HG03378 (cell line): ENCODE measurements at regions not wholly inside any gene's neighbourhood (a gene's known extent, or its start where the extent isn't known, plus 50 kb on each side); places are given as distances from the start of the nearest gene placed in this dataset.
"Not testable (repeated sequence)": the region's sequence is repeated elsewhere in the genome, so short reads cannot be mapped to it uniquely, and the experiment has no call there.

Source experiments
- ATAC-seq: cut with Tn5 transposase; IDR thresholded peaks from one replicate; pipeline ENCODE4 v1.9.1; 2021; ENCODE audit warnings: mild to moderate bottlenecking, moderate library complexity; ENCODE audit not compliant: unreplicated experiment

DNA sequence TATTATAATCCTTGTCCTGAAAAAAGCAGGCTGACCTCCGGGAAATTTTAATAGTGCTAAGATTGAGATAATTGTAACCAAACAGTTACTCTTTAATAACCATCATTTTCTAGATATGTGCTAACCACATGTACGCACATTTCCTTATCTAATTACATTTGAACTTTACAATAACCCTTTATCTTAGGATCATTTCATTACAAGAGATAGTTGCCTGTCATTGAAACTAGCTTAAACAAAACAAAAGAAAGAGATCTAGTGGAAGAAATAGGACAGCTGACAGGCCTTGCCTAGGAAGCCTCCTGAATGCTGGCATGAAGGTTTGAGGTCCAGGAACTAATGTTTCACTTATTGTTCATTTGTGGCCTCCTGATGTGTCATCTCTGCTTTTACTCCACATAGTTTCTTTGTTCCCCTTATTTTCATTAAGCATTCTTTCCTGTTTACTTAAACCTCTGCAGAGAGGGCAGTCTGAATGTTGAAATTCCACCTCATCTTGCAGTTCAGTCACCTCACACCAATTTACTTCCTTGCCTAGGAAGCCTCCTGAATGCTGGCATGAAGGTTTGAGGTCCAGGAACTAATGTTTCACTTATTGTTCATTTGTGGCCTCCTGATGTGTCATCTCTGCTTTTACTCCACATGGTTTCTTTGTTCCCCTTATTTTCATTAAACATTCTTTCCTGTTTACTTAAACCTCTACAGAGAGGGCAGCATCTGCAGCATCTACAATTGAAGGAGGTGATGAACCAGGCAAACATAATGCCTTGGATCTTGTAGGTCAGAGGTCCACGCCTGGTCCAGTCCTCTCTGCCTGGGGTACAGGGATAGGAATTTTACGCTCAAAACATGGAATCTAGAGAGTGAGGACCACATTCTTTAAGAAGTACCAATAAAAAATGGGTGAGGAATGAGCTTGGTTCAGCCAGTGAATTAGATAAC lies 247.5 kb downstream of the SPATA31A6 start:
- ATAC-seq = peak; percentile 52

DNA sequence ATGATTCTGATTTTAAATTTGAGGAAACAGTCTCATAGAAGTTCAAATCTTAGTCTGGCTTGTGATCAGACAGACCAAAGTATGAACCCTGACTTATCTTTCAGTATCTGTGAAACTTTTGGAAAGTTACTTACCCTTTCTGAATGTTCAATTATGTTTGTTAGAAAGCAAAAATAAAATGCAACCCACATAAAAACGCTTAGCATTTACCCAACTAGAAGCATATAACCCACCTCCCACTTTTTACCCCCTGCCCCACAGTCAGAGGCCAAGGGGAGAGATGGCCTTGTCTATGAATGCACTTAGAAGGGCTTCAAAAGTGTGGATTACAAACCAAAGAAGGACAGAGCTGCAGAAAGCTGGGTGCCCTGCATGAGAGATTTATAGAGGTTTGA lies 248.2 kb downstream of the SPATA31A6 start:
- peak; percentile 5 for ATAC-seq

DNA sequence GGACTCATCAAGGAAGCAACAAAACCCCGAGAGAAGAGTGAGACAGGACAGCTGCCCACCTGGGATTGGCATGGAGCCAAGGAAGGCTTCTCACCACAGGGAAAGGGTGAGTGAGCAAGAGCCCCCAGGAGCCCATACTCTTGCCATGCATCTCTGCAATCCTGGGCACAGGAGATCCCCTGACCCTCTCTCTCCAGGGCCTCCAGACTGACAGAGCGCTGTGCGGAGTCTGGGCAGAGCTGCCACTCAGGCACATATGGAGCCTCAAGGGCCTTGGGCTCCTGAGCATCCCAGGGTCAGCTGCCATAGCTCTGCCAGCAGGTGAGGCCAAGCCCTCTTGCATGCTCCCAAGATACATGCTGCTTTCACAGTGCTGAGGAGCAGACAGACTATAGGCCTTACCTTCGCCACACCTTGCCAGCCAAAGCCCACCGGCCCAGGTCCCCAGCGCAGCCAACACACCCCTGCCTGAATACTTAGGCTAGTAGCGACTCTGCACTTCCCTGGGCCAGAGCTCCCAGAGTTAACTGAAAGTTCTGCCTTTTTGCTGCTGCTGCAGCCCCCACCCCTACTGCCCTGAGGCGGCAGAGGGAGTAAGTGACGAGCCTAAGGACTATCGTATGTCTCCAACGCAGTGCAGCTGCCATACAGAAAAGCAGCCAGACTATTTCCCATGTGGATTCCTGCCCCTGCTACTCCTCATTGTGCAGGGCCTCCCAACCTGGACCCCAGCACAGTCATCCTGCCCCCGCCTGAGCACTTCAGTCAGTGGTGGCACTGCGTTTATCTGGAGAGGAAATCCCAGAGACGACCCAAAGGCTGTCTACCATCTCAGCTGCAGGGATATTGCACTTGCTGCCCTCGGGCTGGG lies 251.6 kb downstream of the SPATA31A6 start:
- ATAC-seq = not testable (repeated sequence)

DNA sequence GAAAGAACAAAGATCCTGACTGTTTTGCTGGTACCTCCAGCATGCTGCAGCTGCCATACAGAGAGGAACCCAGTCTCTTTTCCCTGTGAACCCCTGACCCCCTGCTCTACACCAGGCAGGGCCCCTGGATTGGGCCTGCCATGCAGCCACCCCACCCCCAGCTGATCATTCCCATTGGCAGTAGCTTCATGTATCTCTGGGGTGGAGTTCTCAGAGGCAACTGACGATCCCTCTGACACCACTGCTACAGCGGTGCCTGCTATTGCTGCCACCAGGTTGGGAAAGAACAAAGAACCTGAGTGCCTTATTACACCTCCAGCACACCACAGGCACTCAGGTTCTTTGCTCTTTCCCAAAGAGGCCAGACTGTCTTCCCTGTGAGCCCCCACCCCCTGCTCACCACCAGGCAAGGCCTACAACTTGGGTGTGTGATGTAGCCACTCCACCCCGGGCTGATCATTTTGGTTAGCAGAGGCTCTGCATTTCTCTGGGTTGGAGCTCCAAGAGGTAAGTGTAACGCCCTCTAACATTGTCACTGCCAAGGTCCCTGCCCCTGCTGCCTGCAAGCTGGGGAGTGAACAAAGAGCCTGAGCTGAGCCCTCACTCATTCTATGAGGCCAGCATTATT lies 252.4 kb downstream of the SPATA31A6 start:
- ATAC-seq = not testable (repeated sequence)

DNA sequence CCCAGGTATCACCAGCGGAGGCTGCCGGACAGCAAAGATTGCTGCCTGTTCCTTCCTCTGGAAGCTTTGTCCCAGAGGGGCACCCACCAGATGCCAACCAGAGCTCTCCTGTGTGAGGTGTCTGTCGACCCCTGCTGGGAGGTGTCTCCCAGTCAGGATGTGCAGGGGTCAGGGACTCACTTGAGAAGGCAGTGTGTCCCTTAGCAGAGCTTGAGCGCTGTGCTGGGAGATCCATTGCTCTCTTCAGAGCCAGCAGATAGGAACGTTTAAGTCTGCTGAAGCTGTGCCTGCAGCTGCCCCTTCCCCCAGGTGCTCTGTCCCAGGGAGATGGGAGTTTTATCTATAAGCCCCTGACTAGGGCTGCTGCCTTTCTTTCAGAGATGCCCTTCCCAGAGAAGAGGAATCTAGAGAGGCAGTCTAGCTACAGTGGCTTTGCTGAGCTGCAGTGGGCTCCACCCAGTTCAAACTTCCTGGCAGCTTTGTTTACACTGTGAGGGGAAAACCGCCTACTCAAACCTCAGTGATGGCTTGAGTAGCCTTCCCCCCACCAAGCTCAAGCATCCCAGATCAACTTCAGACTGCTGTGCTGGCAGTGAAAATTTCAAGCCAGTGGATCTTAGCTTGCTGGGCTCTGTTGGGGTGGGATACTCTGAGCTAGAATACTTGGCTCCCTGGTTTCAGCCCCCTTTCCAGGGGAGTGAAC lies 253.7 kb downstream of the SPATA31A6 start:
- peak; percentile 54 for ATAC-seq

DNA sequence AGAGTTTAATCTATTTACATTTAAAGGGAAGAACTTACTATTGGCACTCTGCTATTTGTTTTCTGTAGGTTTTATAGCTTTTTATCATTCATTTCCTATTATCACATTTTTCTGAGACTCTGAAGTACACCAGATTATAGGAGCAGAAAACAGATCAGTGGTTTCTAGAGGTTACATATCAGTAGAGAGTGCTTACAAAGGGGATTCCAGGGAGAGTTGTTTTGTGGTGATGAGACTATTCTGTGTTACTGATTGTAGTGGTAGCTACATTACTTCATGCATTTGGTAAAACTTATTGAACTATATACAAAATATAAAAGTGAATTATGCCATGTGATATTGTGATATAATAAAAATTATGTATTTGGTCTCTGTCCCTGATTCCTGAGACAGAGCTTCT lies 259.2 kb downstream of the SPATA31A6 start:
- peak; percentile 37 for ATAC-seq

DNA sequence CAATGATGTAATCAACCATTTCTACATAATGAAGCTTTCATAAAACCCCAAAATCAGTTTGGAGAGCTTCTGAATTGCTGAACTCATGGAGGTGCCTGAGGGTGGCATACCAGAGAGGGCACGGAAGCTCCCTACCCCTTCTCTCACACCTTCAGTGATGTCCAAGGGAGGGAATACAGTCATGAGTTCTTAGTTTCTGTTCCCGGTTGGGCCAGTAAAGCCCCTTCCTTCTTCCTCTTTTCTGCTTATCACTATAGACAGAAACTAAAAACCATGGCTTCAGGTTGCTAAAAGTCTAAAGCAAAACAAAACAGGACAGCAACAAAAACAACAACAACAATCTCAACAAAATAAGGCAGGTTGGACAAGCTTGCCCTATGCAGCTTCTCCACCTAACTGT lies 260.0 kb downstream of the SPATA31A6 start:
- ATAC-seq = peak; percentile 91

DNA sequence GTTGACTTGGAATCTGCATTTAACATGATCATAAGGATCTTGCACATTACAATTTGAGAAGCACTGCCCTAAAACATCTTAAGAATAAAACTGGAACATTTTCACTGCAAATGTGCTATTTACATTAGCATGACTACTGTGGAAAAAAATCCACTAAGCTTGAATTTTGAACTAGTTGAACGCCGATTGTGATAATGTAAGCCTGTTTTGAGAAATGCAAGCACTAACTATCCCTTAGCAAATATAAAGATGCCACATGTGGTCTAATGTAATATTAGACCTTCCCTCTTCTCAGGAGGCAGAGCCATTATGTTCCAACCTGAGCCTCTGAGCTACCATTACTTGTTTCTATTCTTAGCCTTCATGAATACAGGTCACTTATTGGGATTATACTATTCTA lies 278.0 kb downstream of the SPATA31A6 start:
- not testable (repeated sequence) for ATAC-seq

DNA sequence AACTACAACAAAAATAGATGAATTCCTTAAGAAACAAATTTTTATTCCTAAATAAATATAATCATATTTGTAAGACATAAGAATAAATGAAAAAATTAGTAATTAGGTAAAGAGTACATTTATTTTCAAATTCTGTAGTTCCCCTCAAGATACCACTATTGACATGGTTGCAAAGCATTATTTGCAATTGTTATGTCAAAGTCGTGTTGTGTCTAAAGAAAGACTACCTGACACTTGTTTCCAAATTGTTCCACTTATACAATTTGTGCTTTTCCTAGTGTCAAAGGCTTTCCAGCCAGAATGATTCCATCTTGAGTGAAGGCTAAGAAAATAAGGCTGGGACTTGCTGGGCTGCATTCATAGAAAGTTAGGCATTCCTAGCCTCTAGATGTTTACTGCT lies 278.4 kb downstream of the SPATA31A6 start:
- ATAC-seq = not testable (repeated sequence)

DNA sequence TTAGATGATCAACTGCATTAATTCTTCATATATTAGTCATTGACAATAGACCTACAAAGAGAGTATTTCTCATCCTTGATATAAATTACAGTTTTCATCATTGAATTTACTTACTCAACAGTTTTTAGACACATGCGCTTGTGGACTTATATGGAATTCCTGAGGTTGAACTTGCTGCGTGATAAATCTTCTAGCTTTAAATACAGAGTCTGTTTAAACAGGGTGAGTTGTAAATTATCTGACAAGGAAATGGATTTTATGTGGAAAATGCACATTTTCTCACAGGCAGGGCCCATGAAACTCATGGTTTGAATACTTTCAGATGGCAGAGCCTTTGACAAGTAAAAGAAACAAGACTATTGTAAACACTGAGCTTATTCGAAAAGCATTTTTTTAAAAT lies 280.5 kb downstream of the SPATA31A6 start:
- ATAC-seq = not testable (repeated sequence)

DNA sequence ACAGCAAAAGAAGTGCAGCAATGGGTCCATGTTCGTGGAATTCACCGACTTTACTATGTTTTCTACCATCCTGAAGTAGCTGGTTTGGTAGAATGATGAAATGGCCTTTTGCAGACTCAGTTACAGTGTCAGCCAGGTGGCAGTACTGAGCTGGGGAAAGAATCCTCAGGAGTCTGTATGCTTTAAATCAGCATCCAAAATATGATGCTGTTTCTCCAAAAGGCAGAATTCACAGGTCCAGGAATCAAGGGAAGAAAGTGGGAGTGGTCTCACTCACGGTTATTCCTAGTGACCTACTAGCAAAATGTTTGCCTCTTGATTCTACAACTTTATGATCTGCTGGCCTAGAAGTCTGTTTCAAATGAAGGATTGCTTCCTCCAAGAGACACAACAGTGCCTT lies 287.1 kb downstream of the SPATA31A6 start:
- ATAC-seq = not testable (repeated sequence)

DNA sequence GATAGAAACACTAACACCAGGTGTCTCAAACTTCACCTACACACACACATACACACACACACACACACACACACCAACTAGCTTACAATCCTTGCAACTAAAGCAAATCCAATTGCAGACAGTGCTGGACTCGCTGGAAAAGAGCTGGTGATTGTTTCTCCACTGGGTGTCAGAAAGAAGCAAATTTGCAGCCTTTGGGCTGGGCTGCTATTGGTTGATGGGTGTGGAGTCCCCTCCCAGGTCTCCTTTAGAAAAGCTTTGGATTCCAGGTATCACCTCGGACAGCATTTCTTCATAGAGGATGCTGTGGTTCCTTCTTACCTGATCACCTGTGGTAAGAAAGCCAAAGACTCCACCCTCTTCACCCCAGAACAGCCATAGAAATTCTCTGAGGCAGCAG lies 307.5 kb downstream of the SPATA31A6 start:
- not testable (repeated sequence) for ATAC-seq

DNA sequence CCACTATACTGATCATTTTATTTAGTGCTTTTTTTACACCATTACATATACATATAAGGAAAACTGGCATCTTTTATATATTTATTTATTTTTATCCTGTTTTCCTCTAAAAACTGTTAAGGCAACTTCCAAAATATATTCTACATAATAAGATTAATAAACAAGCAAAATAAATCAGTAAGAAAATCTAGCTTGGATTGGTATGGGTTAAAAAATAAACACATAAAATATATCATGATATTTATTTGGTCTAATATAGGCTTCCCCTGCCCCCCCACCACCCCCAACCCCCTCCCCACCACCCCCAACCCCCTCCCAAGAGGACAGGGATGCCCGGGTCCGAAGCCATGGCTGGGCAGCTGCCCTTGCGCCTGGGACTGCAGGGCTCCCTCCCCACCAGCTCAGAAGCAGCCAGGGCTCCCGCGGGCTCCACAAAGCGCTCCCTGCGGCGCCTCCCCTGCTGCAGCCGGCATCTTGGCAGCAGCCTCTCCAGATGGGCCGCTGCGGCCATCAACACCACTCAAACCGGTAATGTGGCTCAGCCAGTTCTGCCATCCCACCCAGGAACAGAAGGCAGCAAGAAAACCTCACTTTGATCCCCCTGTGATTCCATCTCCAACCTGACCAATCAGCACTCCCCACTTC lies 319.3 kb downstream of the SPATA31A6 start:
- ATAC-seq = not testable (repeated sequence)

DNA sequence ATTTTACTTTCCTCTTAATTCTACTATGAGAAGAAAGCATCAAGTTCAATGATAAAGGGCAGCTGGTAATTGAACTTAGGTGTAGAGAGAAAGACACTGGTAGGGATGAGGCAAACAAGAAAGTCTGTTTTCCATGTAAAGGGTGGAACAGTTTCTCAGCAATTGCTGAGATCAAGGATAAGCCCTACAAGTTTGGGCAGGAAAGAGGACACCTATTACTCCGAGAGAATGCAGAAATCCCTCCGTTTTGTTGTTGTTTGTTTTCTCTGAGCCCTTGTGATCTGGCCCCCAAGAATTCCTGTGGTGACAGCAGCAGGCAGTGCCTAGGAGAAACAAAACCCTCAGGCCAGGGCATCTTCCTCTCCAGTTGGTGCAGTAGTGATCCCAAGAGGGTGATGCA lies 324.7 kb downstream of the SPATA31A6 start:
- ATAC-seq = not testable (repeated sequence)

DNA sequence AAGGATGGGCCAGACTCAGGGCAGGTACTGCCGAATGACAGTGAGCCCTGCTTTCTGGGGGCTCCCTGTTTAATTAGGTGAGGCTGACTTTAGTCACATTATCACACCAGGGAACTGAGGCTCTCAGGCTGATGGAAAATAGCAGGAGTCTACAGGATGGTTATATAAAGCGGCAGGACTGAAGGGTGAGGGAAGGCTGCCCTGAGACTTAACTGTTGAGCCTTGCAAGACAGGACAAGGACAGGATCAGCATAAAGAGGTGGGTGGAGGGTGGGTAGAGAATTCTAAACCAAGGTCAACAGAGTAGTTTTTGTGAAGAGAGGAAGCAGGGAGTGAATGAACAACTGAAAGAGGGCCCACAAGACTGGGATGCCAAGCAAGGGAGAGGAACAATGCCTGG lies 330.1 kb downstream of the SPATA31A6 start:
- not testable (repeated sequence) for ATAC-seq

DNA sequence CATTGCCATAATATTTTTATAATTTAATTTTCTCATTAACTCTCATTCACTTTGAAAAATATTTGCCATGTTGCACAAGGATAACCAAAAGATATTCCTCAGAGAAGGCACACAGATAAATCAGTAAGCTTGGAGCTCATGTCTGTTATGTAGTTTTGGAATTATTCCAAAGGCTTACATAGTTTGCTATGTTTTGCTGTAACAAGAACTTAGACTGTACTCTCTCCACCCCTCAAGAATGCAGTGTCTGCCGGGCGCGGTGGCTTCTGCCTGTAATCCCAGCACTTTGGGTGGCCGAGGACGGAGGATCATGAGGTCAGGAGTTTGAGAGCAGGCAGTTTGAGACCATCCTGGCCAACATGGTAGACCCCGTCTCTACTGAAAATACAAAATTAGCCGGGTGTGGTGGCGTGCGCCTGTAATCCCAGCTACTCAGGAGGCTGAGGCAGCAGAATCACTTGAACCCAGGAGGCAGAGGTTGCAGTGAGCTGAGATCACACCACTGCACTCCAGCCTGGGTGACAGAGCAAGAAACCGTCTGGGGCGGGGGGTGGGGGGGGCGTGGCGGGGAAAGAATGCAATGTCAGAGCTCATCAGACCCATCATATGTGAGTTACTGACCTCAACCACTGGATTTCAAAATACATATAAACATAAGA lies 351.0 kb downstream of the SPATA31A6 start:
- ATAC-seq = not testable (repeated sequence)

DNA sequence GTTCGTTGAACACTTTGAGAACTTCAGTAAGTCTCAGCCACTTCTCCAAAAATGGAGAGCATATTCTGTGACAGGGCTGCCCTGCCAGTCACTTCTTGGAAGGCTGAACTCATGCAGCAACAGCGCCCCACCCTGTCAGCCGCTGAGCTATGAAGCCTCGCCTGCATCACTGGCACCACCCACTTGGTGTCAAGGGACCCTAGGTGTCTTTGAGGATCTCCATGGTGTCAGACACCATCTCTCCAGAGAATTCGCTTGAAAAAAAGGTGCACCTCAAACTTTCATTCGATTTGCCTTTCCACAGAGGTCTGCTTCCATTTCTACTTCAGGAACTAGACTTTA lies 351.5 kb downstream of the SPATA31A6 start:
- ATAC-seq = not testable (repeated sequence)

DNA sequence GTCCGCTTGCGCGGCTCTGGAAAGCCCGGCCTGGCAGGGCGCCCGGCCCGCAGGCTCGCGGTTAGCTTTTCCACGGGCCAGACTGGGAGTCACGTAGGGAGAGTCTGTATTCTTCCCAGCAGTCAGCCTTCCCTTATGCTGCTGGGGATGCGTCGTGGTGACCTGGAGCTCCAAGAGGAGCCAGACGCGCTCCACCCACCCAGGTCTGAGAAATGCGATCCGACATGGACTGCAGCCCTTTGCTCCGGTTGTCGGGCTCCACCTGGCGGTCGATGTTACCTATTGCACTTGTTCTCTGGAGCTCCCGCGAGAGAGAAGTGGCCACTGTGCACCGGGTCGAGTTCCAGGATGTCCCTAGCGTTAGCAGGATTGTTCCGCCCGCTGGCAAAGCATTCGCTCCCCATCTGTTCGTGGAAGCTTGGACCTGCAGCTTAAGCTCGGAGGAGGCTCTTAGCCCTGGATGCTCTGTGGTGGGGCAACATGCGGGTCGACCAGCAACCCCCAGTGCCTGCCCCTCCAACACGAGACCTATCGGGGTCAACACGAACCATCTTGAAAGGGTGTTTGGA lies 367.4 kb downstream of the SPATA31A6 start:
- not testable (repeated sequence) for ATAC-seq

DNA sequence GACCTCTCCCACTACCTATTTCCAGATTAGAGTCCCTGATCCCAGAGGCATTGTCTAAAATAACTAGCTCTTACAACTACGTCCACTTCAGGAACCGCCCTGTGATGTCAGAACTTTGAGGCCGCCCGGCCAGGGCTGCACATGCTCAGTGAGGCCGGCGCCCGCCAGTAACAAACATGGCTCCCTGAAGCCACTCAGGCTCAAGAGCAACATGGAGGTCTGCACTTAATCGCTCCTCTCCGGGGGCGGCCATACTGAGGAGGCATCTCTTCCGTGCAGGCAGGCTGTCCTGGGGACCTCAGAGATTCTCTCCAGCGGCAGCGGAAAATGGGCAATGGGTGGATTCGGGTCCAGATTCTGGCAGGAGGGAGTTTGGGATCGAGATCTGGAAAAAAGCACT lies 385.1 kb downstream of the SPATA31A6 start:
- ATAC-seq = not testable (repeated sequence)
